HCT116 (cell line): ENCODE measurements at regions not wholly inside any gene's neighbourhood (a gene's known extent, or its start where the extent isn't known, plus 50 kb on each side); places are given as distances from the start of the nearest gene placed in this dataset.
"Not testable (repeated sequence)": the region's sequence is repeated elsewhere in the genome, so short reads cannot be mapped to it uniquely, and the experiment has no call there.

ENCODE experiments used
- ATAC-seq: fragments of 200-7000 bp; cut with Tn5 transposase; 2 replicates; pipeline ENCODE4 v1.9.1; 2020; ENCODE audit warnings: mild to moderate bottlenecking, moderate library complexity
- BruUV-seq: library from RNA; stranded (reverse); fragments of 400-500 nt; replicated peaks from 2 replicates; lab custom pipeline; 2021; lab: Mats Ljungman, UMichigan
- CTCF ChIA-PET: fragments of 300-600 bp; sonication (Branson Sonifier 250); formaldehyde crosslinking; loops from one replicate; lab custom pipeline; 2021; ENCODE audit warnings: antibody characterized with exemption; lab: Charles Lee
- POLR2A ChIA-PET: fragments of 300-600, 350-600 bp; sonication (Branson Sonifier 250); formaldehyde crosslinking; loops from one replicate; lab custom pipeline; 2021; ENCODE audit warnings: antibody characterized with exemption; lab: Charles Lee
- RAD21 ChIA-PET, 2 experiments: fragments of 300-600 bp; sonication (Branson Sonifier 250); formaldehyde crosslinking; loops; one replicate each; lab custom pipeline; 2023; ENCODE audit warnings: low total read pairs in 2 of 2; ENCODE audit not compliant: uncharacterized antibody in 2 of 2, unreplicated experiment in 2 of 2, low non-redundant PET in 1 of 2; lab: Charles Lee
- DNase-seq: peaks from one replicate; pipeline ENCODE4 v3.0.0-alpha.2; 2010; ENCODE audit warnings: low read depth, low spot score
- H2AFZ ChIP-seq: fragments of 200-600 bp; shearing (Covaris generic), sonication (generic); 2 replicates; pipeline ENCODE4 v1.6.1; 2017; ENCODE audit warnings: low read depth, mixed run types, mixed read lengths, antibody characterized with exemption, low read length; ENCODE audit not compliant: poor library complexity, severe bottlenecking
- H3K27ac ChIP-seq: 2 replicates; pipeline ENCODE4 v1.5.1; 2012; ENCODE audit warnings: low read depth, low read length
- H3K27me3 ChIP-seq: fragments of 200-600 bp; sonication (generic); 2 replicates; pipeline ENCODE4 v1.6.1; 2016; ENCODE audit warnings: mixed run types, low read length, mixed read lengths; ENCODE audit not compliant: insufficient read depth
- H3K36me3 ChIP-seq, 2 experiments: fragments of 200-500 bp in 1 of 2; fragments of 200-600 bp in 1 of 2; sonication (Bioruptor generic) in 1 of 2; sonication (generic) in 1 of 2; 2 replicates each; pipeline versions ENCODE4 v1.5.1 to v1.6.1; 2014 to 2016; ENCODE audit warnings: low read length in 2 of 2, inconsistent platforms in 1 of 2, mixed read lengths in 1 of 2, mixed run types in 1 of 2; ENCODE audit not compliant: insufficient read depth in 2 of 2, control insufficient read depth in 1 of 2
- H3K4me1 ChIP-seq, 2 experiments: fragments of 200-600 bp in 1 of 2; sonication (generic) in 1 of 2; 2 replicates each; pipeline versions ENCODE4 v1.5.1 to v1.6.1; 2012 to 2017; ENCODE audit warnings: low read length in 2 of 2, inconsistent platforms in 1 of 2, mild to moderate bottlenecking in 1 of 2, mixed read lengths in 1 of 2, mixed run types in 1 of 2, moderate library complexity in 1 of 2; ENCODE audit not compliant: insufficient read depth in 2 of 2, control insufficient read depth in 1 of 2
- H3K4me2 ChIP-seq: fragments of 200-600 bp; sonication (generic); 2 replicates; pipeline ENCODE4 v1.6.1; 2017; ENCODE audit warnings: mixed run types, low read length, mixed read lengths
- H3K4me3 ChIP-seq, 2 experiments: fragments of 200-600 bp in 1 of 2; sonication (generic) in 1 of 2; replicated peaks in 1 of 2; 2 replicates each; pipeline ENCODE4 v1.5.1; 2011 to 2016; ENCODE audit warnings: low read length in 2 of 2, control low read depth in 1 of 2, low read depth in 1 of 2, mild to moderate bottlenecking in 1 of 2, mixed read lengths in 1 of 2, mixed run types in 1 of 2
- H3K79me2 ChIP-seq: fragments of 200-600 bp; sonication (generic); 2 replicates; pipeline ENCODE4 v1.6.1; 2017; ENCODE audit warnings: mild to moderate bottlenecking, mixed run types, low read length, moderate library complexity, mixed read lengths; ENCODE audit not compliant: insufficient read depth
- H3K9ac ChIP-seq: fragments of 200-600 bp; sonication (generic); 2 replicates; pipeline ENCODE4 v1.6.1; 2016; ENCODE audit warnings: low read length, mixed read lengths
- H3K9me2 ChIP-seq: fragments of 200-600 bp; sonication (generic), shearing (Covaris generic); 2 replicates; pipeline ENCODE4 v1.6.1; 2017; ENCODE audit warnings: mixed run types, mild to moderate bottlenecking, moderate library complexity; ENCODE audit not compliant: insufficient read depth
- H3K9me3 ChIP-seq, 2 experiments: fragments of 200-500 bp in 1 of 2; fragments of 200-600 bp in 1 of 2; sonication (Bioruptor generic) in 1 of 2; sonication (generic) in 1 of 2; 2 replicates each; pipeline ENCODE4 v1.6.1; 2014 to 2017; ENCODE audit warnings: low read length in 2 of 2, mixed read lengths in 2 of 2, inconsistent platforms in 1 of 2, low read depth in 1 of 2, mild to moderate bottlenecking in 1 of 2, mixed run types in 1 of 2, moderate library complexity in 1 of 2; ENCODE audit not compliant: control insufficient read depth in 1 of 2, insufficient read depth in 1 of 2
- H4K20me1 ChIP-seq: fragments of 200-600 bp; sonication (generic), shearing (Covaris generic); 2 replicates; pipeline ENCODE4 v1.6.1; 2017; ENCODE audit warnings: mixed run types, mild to moderate bottlenecking, moderate library complexity; ENCODE audit not compliant: insufficient read depth
- intact Hi-C: fragments of 100-400 bp; cut with micrococcal nuclease; formaldehyde crosslinking; loops from 2 replicates; pipeline ENCODE4 v1.10.0; 2022

GRCh38 chr7:65132256-65132655 is 125.8 kb upstream of the ERV3-1 start:
- POLR2A ChIA-PET, CTCF ChIA-PET: not testable (repeated sequence)

DNA sequence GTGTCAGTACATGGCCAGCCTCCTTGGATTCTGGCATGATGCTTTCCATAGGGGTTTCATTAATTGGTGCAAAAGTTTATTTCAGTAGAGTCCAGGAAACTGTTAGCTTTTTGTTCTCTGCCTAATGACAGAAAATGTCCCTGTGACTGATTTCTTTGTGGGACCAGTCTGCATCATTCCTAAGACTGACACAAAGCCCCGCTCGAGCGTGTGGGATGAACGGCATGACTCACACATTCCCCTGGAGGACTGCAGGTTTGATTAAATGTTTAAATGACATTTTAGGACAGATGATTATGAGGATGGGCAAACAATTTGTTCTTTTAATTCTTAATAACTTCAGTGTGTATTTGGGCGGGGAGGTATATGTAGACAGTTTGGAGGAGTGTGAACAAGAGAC is 120.9 kb upstream of the ERV3-1 start:
- H3K79me2 ChIP-seq, H3K4me2 ChIP-seq, RAD21 ChIA-PET, H3K9me2 ChIP-seq, BruUV-seq, H3K36me3 ChIP-seq, CTCF ChIA-PET, H3K4me1 ChIP-seq, POLR2A ChIA-PET, H4K20me1 ChIP-seq, H3K9ac ChIP-seq, H3K9me3 ChIP-seq, H3K27me3 ChIP-seq, H3K27ac ChIP-seq, H2AFZ ChIP-seq, DNase-seq, intact Hi-C loops, H3K4me3 ChIP-seq: not testable (repeated sequence)
- peak; percentile 48; the same call in 1 of the 2 replicates for ATAC-seq

More at GRCh38 chr7:65132256-65132655, 125.8 kb upstream of the ERV3-1 start:
- H3K4me3 ChIP-seq, H4K20me1 ChIP-seq, DNase-seq, H3K27ac ChIP-seq, H3K79me2 ChIP-seq, H3K9me2 ChIP-seq, RAD21 ChIA-PET, intact Hi-C loops, H3K27me3 ChIP-seq, H3K4me2 ChIP-seq, BruUV-seq, H3K9ac ChIP-seq, H3K4me1 ChIP-seq, H3K9me3 ChIP-seq, H3K36me3 ChIP-seq, H2AFZ ChIP-seq: not testable (repeated sequence)
- peak; percentile 63 for ATAC-seq

- intact Hi-C loops, DNase-seq, RAD21 ChIA-PET, POLR2A ChIA-PET, H3K27me3 ChIP-seq, H3K4me2 ChIP-seq, H3K27ac ChIP-seq, H3K36me3 ChIP-seq, H3K4me1 ChIP-seq, H2AFZ ChIP-seq, H3K79me2 ChIP-seq, H3K9me2 ChIP-seq, CTCF ChIA-PET, BruUV-seq, H3K9me3 ChIP-seq, H4K20me1 ChIP-seq, H3K4me3 ChIP-seq, H3K9ac ChIP-seq: not testable (repeated sequence)
- ATAC-seq: peak; percentile 68
These were observed 118.1 kb upstream of the ERV3-1 start for GRCh38 chr7:65124600-65124999.

DNA sequence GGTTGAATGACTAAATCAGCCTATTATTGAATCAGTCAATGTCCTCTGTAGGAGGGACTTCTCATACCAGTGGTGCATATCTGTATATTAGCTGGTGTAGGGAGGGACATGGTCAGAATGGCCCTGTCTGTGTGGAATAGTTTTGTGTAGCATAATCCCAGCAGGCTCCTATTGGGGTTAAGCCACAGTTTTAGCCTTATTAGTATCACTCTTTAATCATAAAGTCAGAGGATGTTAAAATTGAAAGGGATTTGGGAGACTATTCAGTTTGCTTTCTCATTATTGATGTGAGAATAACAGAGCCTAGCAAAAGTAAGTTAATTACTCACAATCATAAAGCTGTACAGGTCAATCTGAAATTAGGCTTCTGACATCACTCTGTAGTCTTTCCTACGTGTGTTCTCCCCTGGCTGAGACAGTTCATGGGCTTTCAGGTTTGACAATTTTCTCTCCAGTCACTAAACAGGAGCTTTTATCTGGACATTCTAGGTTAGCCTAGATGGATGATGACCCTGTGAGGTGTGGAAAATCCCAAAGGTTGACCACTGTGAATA is 99.2 kb upstream of the ERV3-1 start:
- CTCF ChIA-PET, H2AFZ ChIP-seq, H3K27ac ChIP-seq, H3K79me2 ChIP-seq, POLR2A ChIA-PET, H3K4me2 ChIP-seq, H3K9me2 ChIP-seq, H3K9me3 ChIP-seq, BruUV-seq, RAD21 ChIA-PET, H4K20me1 ChIP-seq, H3K36me3 ChIP-seq, ATAC-seq, DNase-seq, H3K9ac ChIP-seq, H3K27me3 ChIP-seq, H3K4me1 ChIP-seq, H3K4me3 ChIP-seq, intact Hi-C loops: not testable (repeated sequence)
